IMR-90 (cell line): ENCODE measurements at regions not wholly inside any gene's neighbourhood (a gene's known extent, or its start where the extent isn't known, plus 50 kb on each side); places are given as distances from the start of the nearest gene placed in this dataset.

Source experiments
- CEBPB ChIP-seq: IDR thresholded peaks from 2 replicates; pipeline ENCODE4 v1.6.1; 2012; ENCODE audit warnings: low read depth, low read length, improper control_type of control experiment
- CHD1 ChIP-seq: IDR thresholded peaks from 2 replicates; pipeline ENCODE4 v1.6.1; 2012; ENCODE audit warnings: low read depth, low read length, improper control_type of control experiment
- CTCF ChIP-seq: conservative IDR thresholded peaks from 2 replicates; pipeline ENCODE4 v1.5.1; 2012; ENCODE audit warnings: mild to moderate bottlenecking, low read depth, low read length, improper control_type of control experiment
- MAZ ChIP-seq: IDR thresholded peaks from 2 replicates; pipeline ENCODE4 v1.6.1; 2012; ENCODE audit warnings: low read depth, mild to moderate bottlenecking, low read length, improper control_type of control experiment, moderate library complexity, borderline replicate concordance
- NFE2L2 ChIP-seq: fragments of 150-350 bp; IDR thresholded peaks from 2 replicates; pipeline ENCODE4 v1.6.1; 2016; ENCODE audit warnings: low read depth, mild to moderate bottlenecking, low read length
- POLR2A ChIP-seq: IDR thresholded peaks from 2 replicates; pipeline ENCODE4 v1.6.1; 2012; ENCODE audit warnings: mild to moderate bottlenecking, low read depth, low read length
- RAD21 ChIP-seq: IDR thresholded peaks from 2 replicates; pipeline ENCODE4 v1.6.1; 2012; ENCODE audit warnings: low read length, improper control_type of control experiment

- TF ChIP-seq POLR2A: no peak
- no peak for TF ChIP-seq CTCF
- no peak for TF ChIP-seq RAD21
- no peak for TF ChIP-seq MAZ
- no peak for TF ChIP-seq NFE2L2
- TF ChIP-seq CHD1: no peak
- TF ChIP-seq CEBPB: no peak
Measured at GRCh38 chr10:113376428-113376827, 176.4 kb upstream of the HABP2 start.
